Activated effector memory CD4-positive, alpha-beta T cell treated with anti-CD3 and anti-CD28 coated beads, Interleukin-2, amount 50 U/mL, for 16 hours (primary cell): ENCODE measurements at regions not wholly inside any gene's neighbourhood (a gene's known extent, or its start where the extent isn't known, plus 50 kb on each side); places are given as distances from the start of the nearest gene placed in this dataset.
"Not testable (repeated sequence)": the region's sequence is repeated elsewhere in the genome, so short reads cannot be mapped to it uniquely, and the experiment has no call there.

Experiments used
- DNase-seq: peaks from one replicate; pipeline ENCODE4 v3.0.0-alpha.2; 2020

DNA sequence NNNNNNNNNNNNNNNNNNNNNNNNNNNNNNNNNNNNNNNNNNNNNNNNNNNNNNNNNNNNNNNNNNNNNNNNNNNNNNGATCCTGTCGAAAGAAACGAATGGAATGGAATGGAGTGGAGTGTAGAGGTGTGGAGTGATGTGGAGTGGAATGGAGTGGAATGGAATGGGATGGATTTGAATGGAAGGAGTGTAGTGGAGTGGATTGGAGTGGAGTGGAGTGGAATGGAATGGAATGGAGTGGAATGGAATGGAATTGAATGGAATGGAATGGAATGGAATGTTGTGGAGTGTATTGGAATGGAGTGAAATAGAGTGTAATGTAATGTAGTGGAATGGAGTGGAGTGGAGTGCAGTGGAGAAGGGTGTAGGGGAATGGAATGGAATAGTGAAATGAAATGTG is 1275.4 kb upstream of the TPTE start:
- DNase-seq: not testable (repeated sequence)

DNA sequence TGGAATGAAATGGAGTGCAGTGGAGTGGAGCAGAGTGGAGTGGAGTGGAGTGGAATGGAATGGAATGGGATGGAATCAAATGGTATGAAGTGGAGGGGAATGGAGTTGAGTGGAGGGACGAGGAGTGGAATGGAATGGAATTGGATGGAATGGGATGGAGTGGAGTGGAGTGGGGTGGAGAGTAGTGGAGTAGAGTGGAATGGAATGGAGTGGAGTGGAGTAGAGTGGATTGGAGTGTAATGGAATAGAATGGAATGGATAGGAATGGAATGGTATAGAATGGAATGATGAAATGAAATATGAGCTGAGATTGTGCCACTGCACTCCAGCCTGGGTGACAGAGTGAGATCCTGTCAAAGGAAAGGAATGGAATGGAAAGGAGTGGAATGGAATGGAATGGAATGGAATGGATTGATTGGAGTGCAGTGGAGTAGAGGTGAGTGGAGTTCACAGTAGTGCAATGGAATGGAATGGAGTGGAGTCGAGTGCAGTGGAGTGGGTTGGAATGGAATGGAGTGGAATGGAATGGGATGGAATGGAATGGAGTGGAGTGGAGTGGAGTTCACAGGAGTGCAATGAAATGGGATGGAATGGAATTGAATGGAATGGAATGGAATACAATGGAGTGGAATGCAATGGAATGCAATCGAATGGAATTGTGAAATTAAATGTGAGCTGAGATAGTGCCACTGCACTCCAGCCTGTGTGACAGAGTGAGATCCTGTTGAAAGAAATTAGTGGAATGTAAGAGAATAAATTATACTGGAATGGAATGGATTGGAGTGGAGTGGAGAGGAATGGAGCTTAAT is 1274.7 kb upstream of the TPTE start:
- peak; percentile 54 for DNase-seq

DNA sequence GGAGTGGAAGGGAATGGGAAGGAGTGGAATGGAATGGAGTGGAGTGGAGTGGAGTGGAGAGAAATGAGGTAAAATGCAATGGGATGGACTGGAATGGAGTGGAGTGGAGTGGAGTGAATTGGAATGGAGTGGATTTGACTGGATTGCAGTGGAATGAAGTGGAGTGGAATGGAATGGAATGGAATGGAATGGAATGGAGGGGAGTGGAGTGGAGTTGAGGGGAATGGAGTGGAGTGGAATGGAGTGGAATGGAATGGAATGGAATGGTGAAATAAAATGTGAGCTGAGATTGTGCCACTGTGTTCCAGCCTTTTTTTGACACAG is 1274.1 kb upstream of the TPTE start:
- DNase-seq: not testable (repeated sequence)

- peak; percentile 50 for DNase-seq
Observed at GRCh38 chr21:9247616-9248317, 1273.6 kb upstream of the TPTE start.
